ENCODE measurements at regions not wholly inside any gene's neighbourhood (a gene's known extent, or its start where the extent isn't known, plus 50 kb on each side); places are given as distances from the start of the nearest gene placed in this dataset.

- no peaks in the 10 kb centered on the region for H3K9me3 ChIP-seq
- TF ChIP-seq CTCF (IDR thresholded peaks at IDR 0.05): no peak
- no peak for TF ChIP-seq POLR2A (IDR thresholded peaks at IDR 0.05)
- no peak for TF ChIP-seq POLR2AphosphoS5 (IDR thresholded peaks at IDR 0.05)
- TF ChIP-seq EP300 (IDR thresholded peaks at IDR 0.05): no peak
- WGBS, 2 donors (ENCODE audit: low coverage in 1 of 2): 96 to 100% methylated on average over 2 of the region's 5 CpGs
- peaks cover 0 to 12% (median 9%) of the 10 kb centered on the region in 3 donors for H3K4me1 ChIP-seq
- H3K4me3 ChIP-seq: no peak overlapping the region
- H3K27ac ChIP-seq: peak overlapping the region in 3 of 4 donors; percentile 22 to 62 (median 49)
- no peaks in the 10 kb centered on the region for H3K36me3 ChIP-seq
- H3K27me3 ChIP-seq: no peaks in the 10 kb centered on the region
- ATAC-seq: no peak
These were observed 138.9 kb upstream of the PELI1 start for GRCh38 chr2:64283006-64283570.

GRCh38 chr2:64283641-64284361 lies 139.6 kb upstream of the PELI1 start:
- Histone ChIP-seq H3K4me3 (no peak overlapping the region), H3K36me3 (no peaks in the 10 kb centered on the region), H3K9me3 (no peaks in the 10 kb centered on the region), H3K4me1 (peaks cover 0 to 15% (median 9%) of the 10 kb centered on the region in 3 donors), H3K27me3 (no peaks in the 10 kb centered on the region), H3K27ac (peak overlapping the region in 3 of 4 donors; percentile 22 to 62 (median 49))
- peak; percentile 56 for ATAC-seq
- TF ChIP-seq EP300 (IDR thresholded peaks at IDR 0.05): no peak
- no peak for TF ChIP-seq POLR2AphosphoS5 (IDR thresholded peaks at IDR 0.05)
- TF ChIP-seq CTCF (IDR thresholded peaks at IDR 0.05): no peak
- no peak for TF ChIP-seq POLR2A (IDR thresholded peaks at IDR 0.05)
- 44 to 47% methylated on average over 15 of the region's 15 CpGs for WGBS, 2 donors (ENCODE audit: low coverage in 1 of 2)

GRCh38 chr2:64284751-64285150 lies 140.5 kb upstream of the PELI1 start:
- ATAC-seq: no peak
- TF ChIP-seq EP300 (IDR thresholded peaks at IDR 0.05): no peak
- no CpG with 5 or more reads among the region's 3 CpGs for whole genome bisulfite sequencing, 2 donors (ENCODE audit: low coverage in 1 of 2)
- Histone ChIP-seq H3K36me3 (no peaks in the 10 kb centered on the region), H3K9me3 (no peaks in the 10 kb centered on the region), H3K27ac (no peak overlapping the region), H3K4me3 (no peak overlapping the region), H3K4me1 (peaks cover 0 to 23% (median 9%) of the 10 kb centered on the region in 3 donors), H3K27me3 (no peaks in the 10 kb centered on the region)

- no peak overlapping the region for H3K27ac ChIP-seq
- TF ChIP-seq EP300 (IDR thresholded peaks at IDR 0.05): no peak
These were observed 143.1 kb upstream of the PELI1 start for GRCh38 chr2:64287202-64287740.

GRCh38 chr2:64288321-64289193 lies 144.3 kb upstream of the PELI1 start:
- Histone ChIP-seq H3K27ac (peak overlapping the region in 3 of 4 donors; percentile 0 to 30 (median 11)), H3K4me3 (no peak overlapping the region), H3K27me3 (no peaks in the 10 kb centered on the region), H3K4me1 (peaks cover 0 to 19% (median 9%) of the 10 kb centered on the region in 3 donors), H3K36me3 (no peaks in the 10 kb centered on the region), H3K9me3 (no peaks in the 10 kb centered on the region)
- peak; percentile 50 for ATAC-seq
- WGBS, 2 donors (ENCODE audit: low coverage in 1 of 2): 53 to 72% methylated on average over 9 to 13 of the region's 13 CpGs
- TF ChIP-seq POLR2AphosphoS5 (IDR thresholded peaks at IDR 0.05) (no peak), POLR2A (IDR thresholded peaks at IDR 0.05) (no peak), EP300 (IDR thresholded peaks at IDR 0.05) (no peak), CTCF (IDR thresholded peaks at IDR 0.05) (no peak)

More at GRCh38 chr2:64287202-64287740, 143.1 kb upstream of the PELI1 start:
- Histone ChIP-seq H3K36me3 (no peaks in the 10 kb centered on the region), H3K9me3 (no peaks in the 10 kb centered on the region), H3K4me1 (peaks cover 0 to 24% (median 9%) of the 10 kb centered on the region in 3 donors), H3K4me3 (no peak overlapping the region), H3K27me3 (no peaks in the 10 kb centered on the region)
- 80 to 92% methylated on average over 2 to 5 of the region's 5 CpGs for WGBS, 2 donors (ENCODE audit: low coverage in 1 of 2)
- no peak for ATAC-seq

All from gastroesophageal sphincter (tissue), 4 donors.